ENCODE measurements at regions not wholly inside any gene's neighbourhood (a gene's known extent, or its start where the extent isn't known, plus 50 kb on each side); places are given as distances from the start of the nearest gene placed in this dataset.

DNA sequence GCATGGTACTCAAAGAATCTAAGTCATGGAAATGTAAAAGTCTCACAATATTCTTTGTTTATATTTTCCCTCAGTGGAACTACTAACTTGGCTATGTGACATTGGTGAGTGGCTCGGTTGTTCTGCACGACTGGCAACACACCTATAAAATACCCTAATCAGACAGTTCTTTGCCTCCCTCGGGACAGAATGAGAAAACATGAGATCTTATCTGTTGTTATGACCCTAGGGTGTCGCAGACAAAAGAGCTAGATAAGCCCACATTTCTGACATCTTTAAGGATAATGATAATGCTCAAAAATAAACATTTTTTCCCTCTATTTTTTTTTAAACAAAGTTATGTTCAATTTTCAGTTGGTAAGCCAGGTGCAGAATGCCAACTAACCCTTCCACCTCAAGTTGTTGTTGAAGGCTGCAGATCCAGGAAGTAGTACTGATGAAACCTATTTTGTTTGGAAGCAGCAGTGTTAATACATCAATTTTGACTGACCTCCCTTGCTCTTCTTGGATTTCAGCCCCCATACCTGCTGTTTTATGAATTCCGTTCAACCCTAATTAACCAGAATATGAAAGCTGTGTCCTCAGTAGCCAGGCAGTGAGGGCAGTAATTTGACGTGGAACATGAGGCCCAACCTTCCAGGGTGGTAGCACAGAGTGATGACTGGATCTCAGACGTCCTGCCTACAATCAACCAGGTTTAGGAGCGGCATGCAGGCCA, 108.7 kb upstream of the DUSP10 start:
- 59 to 79% methylated on average over 8 of the region's 8 CpGs for WGBS, 2 donors
- TF ChIP-seq POLR2A (IDR thresholded peaks at IDR 0.05): no peak
- no peak for TF ChIP-seq POLR2AphosphoS5 (IDR thresholded peaks at IDR 0.05)
- peaks cover 0 to 11% (median 6%) of the 10 kb centered on the region in 4 donors for H3K4me1 ChIP-seq
- H3K4me3 ChIP-seq: no peak overlapping the region
- H3K27ac ChIP-seq: no peak overlapping the region
- H3K36me3 ChIP-seq: no peaks in the 10 kb centered on the region
- no peaks in the 10 kb centered on the region for H3K27me3 ChIP-seq
- intact Hi-C loops (cut with DNase I): no loop called here
- no peaks in the 10 kb centered on the region for H3K9me3 ChIP-seq
- DNase-seq: no peak

DNA sequence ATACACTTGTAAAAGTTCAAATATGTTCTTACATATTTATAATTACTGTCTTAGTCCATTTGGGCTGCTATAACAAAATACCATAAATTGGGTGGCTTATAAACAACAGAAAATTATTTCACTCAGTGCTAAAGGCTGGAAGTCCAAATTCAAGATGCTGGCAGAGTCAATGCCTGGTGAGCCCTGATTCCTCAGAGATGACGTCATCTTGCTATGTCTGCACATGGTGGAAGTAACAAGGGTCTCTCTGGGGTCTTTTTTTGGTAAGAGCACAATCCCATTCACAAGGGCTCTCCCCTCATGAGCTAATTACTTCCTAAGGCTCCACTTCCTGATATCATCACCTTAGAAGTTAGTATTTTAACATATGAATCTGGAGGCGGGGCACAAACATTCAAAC, 108.0 kb upstream of the DUSP10 start:
- H3K4me3 ChIP-seq: no peak overlapping the region
- no peaks in the 10 kb centered on the region for H3K9me3 ChIP-seq
- no peaks in the 10 kb centered on the region for H3K36me3 ChIP-seq
- H3K4me1 ChIP-seq: peaks cover 0 to 16% (median 10%) of the 10 kb centered on the region in 4 donors
- H3K27ac ChIP-seq: no peak overlapping the region
- TF ChIP-seq EP300 (IDR thresholded peaks at IDR 0.05) (no peak), POLR2A (IDR thresholded peaks at IDR 0.05) (no peak), POLR2AphosphoS5 (IDR thresholded peaks at IDR 0.05) (no peak)
- TF ChIP-seq, protein P1, sequence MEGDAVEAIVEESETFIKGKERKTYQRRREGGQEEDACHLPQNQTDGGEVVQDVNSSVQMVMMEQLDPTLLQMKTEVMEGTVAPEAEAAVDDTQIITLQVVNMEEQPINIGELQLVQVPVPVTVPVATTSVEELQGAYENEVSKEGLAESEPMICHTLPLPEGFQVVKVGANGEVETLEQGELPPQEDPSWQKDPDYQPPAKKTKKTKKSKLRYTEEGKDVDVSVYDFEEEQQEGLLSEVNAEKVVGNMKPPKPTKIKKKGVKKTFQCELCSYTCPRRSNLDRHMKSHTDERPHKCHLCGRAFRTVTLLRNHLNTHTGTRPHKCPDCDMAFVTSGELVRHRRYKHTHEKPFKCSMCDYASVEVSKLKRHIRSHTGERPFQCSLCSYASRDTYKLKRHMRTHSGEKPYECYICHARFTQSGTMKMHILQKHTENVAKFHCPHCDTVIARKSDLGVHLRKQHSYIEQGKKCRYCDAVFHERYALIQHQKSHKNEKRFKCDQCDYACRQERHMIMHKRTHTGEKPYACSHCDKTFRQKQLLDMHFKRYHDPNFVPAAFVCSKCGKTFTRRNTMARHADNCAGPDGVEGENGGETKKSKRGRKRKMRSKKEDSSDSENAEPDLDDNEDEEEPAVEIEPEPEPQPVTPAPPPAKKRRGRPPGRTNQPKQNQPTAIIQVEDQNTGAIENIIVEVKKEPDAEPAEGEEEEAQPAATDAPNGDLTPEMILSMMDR (IDR thresholded peaks at IDR 0.05): no peak
- H3K27me3 ChIP-seq: no peaks in the 10 kb centered on the region
- intact Hi-C loops (cut with DNase I): loop anchor here (5.0 kb wide), 1 partner anchor 108 kb away; the partner anchor contains the start of gene DUSP10
- WGBS, 2 donors: 77 to 89% methylated on average over 2 of the region's 2 CpGs
- DNase-seq: no peak

DNA sequence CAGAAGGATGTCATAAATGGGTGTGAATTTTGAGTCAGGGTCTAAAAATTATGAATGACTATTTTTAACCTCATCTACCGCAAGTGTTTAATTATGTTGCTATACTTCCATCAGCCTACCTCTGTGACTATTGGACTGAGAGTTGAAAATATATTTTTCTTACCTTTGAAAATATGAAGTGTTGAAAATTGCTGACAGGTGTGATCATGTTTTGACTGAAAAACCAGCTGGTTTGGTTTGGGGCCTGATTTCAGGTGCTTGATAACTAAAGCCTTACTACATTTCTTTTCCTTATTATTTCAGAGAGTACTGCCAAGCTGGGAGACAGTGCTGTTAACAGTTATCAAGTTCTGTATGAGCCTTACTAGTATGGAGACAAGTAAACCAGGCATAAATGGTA, 107.2 kb upstream of the DUSP10 start:
- intact Hi-C loops (cut with DNase I): loop anchor here (5.0 kb wide), 1 partner anchor 107 kb away; the partner anchor contains the start of gene DUSP10
- DNase-seq: no peak
- no peaks in the 10 kb centered on the region for H3K27me3 ChIP-seq
- no peaks in the 10 kb centered on the region for H3K9me3 ChIP-seq
- H3K36me3 ChIP-seq: no peaks in the 10 kb centered on the region
- TF ChIP-seq EP300 (IDR thresholded peaks at IDR 0.05): no peak
- no peak for TF ChIP-seq POLR2A (IDR thresholded peaks at IDR 0.05)
- TF ChIP-seq POLR2AphosphoS5 (IDR thresholded peaks at IDR 0.05): no peak
- TF ChIP-seq, protein P1 (IDR thresholded peaks at IDR 0.05): no peak
- 84 to 94% methylated on average over 1 of the region's 1 CpG for WGBS, 2 donors
- H3K27ac ChIP-seq: no peak overlapping the region
- H3K4me1 ChIP-seq: peaks cover 0 to 19% (median 10%) of the 10 kb centered on the region in 4 donors
- no peak overlapping the region for H3K4me3 ChIP-seq

DNA sequence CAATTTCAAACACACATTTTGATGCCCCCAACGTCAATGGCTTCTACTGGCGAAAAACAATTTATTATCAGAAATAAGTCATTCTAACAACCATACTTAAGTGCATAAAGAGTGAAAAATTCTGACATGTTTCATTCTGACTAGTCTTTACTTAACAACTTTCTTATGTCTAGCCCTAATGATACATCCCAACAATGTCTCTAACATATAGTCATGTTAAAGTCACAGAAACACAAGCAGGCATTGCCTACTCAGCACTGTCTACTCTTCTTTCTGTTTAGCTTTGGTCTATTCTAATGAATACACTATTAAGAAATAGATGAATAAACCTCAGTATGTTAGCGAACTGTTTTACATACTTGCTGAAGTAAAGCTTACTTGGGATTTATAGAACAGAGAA, 105.8 kb upstream of the DUSP10 start:
- 90 to 94% methylated on average over 3 of the region's 3 CpGs for WGBS, 2 donors
- no peaks in the 10 kb centered on the region for H3K27me3 ChIP-seq
- no peaks in the 10 kb centered on the region for H3K36me3 ChIP-seq
- DNase-seq: no peak
- H3K9me3 ChIP-seq: no peaks in the 10 kb centered on the region
- TF ChIP-seq POLR2A (IDR thresholded peaks at IDR 0.05) (no peak), POLR2AphosphoS5 (IDR thresholded peaks at IDR 0.05) (no peak), EP300 (IDR thresholded peaks at IDR 0.05) (no peak)
- TF ChIP-seq, protein P1 (IDR thresholded peaks at IDR 0.05): no peak
- H3K4me1 ChIP-seq: peaks cover 0 to 19% (median 10%) of the 10 kb centered on the region in 4 donors
- intact Hi-C loops (cut with DNase I): loop anchor here (5.0 kb wide), 1 partner anchor 105 kb away; the partner anchor contains the start of gene DUSP10
- H3K4me3 ChIP-seq: no peak overlapping the region
- H3K27ac ChIP-seq: no peak overlapping the region

DNA sequence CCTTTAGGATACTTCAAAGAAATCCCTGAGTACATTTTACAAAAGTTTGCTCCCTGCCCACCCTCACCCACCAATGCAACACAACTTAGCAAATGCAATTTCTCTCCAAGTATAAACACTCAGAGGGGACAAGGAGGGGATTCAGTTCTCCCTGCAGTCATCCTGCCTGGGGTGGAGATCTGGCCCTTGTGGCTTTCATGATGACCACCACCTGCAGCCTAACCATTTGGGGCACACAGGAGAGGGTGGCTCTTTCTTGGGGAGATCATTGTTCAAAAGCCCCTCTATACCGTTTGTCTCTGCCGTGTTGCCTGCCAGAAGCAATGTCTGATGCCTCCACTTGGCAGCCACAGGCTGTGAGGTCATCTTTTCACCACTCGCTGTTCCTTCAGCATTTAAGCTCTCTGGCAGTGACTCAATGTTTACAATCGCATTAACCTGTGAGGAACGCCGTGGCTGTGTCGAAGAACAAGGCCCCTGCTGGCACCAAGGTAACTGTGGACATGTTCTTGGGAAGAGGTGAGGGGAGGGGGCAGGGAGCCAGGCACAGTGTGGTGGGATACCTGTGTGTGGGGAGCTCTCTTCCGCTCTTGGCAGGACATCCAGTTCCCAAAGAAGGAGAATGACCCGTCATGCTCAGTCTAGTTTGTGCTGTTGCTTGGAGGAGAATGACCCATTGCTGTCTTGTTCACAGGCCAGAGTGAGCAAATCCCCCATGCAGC, 103.9 kb upstream of the DUSP10 start:
- TF ChIP-seq POLR2A (IDR thresholded peaks at IDR 0.05) (no peak), EP300 (IDR thresholded peaks at IDR 0.05) (peak in 1 of 4 donors; percentile 37), POLR2AphosphoS5 (IDR thresholded peaks at IDR 0.05) (peak in 2 of 4 donors; percentile 19 to 55)
- Histone ChIP-seq H3K4me3 (no peak overlapping the region), H3K36me3 (no peaks in the 10 kb centered on the region), H3K27me3 (no peaks in the 10 kb centered on the region), H3K9me3 (no peaks in the 10 kb centered on the region), H3K4me1 (peaks cover 0 to 19% (median 10%) of the 10 kb centered on the region in 4 donors), H3K27ac (peak overlapping the region; percentile 38 to 59 (median 52))
- intact Hi-C loops (cut with DNase I): loop anchor here (5.0 kb wide), 1 partner anchor 104 kb away; the partner anchor contains the start of gene DUSP10
- 58 to 65% methylated on average over 9 of the region's 9 CpGs for WGBS, 2 donors
- peak; percentile 84 for DNase-seq

Data from sigmoid colon (tissue), 6 donors.